Effector memory CD8-positive, alpha-beta T cell (primary cell): ENCODE measurements at regions not wholly inside any gene's neighbourhood (a gene's known extent, or its start where the extent isn't known, plus 50 kb on each side); places are given as distances from the start of the nearest gene placed in this dataset.

Experiments
- ATAC-seq: fragments of 150-1000 bp; cut with Tn5 transposase; replicated peaks from 2 replicates; pipeline ENCODE4 v1.10.0; 2021; ENCODE audit warnings: mild to moderate bottlenecking, moderate library complexity
- DNase-seq, 3 experiments: peaks; one replicate each; pipeline ENCODE4 v3.0.0; 2021
- H3K27ac Mint-ChIP-seq, 2 donors: one replicate each; pipeline ENCODE4 v1.8.0; 2022; ENCODE audit warnings: mild to moderate bottlenecking in 2 of 2, mixed read lengths in 2 of 2, moderate library complexity in 2 of 2
- H3K27me3 Mint-ChIP-seq, 2 donors: one replicate each; pipeline ENCODE4 v1.8.0; 2022; ENCODE audit warnings: mixed read lengths in 2 of 2
- H3K36me3 Mint-ChIP-seq: one replicate; pipeline ENCODE4 v1.8.0; 2022; ENCODE audit warnings: mild to moderate bottlenecking, moderate library complexity, mixed read lengths; ENCODE audit not compliant: insufficient read depth
- H3K4me1 Mint-ChIP-seq, 2 donors: one replicate each; pipeline ENCODE4 v1.8.0; 2022; ENCODE audit warnings: low read depth in 2 of 2, mixed read lengths in 2 of 2
- H3K4me3 Mint-ChIP-seq, 2 donors: one replicate each; pipeline ENCODE4 v1.8.0; 2022; ENCODE audit warnings: mild to moderate bottlenecking in 2 of 2, mixed read lengths in 2 of 2, moderate library complexity in 2 of 2
- H3K9me3 Mint-ChIP-seq, 2 donors: one replicate each; pipeline ENCODE4 v1.8.0; 2022; ENCODE audit warnings: mixed read lengths in 2 of 2

DNA sequence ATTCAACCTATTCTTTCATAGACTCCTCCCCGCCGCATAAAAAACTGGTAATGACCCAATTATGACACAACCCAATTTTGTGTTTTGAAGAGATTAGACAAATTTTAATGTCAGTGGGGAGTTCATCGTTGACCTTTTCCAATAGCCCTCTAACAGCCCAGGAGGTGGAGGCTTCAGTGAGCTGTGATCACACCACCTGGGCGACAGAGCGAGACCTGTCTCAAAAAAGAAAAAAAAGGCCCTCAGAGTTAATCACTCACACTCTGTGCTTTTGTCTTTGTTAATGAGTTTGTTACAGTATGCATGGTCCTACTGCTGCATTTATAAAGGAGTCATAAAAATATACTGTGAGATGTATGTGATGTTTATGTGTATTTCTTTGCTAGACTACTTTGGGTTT lies 510.6 kb downstream of the CPS1 start:
- Mint-ChIP-seq H3K27ac (no peak overlapping the region), H3K27me3 (no peaks in the 10 kb centered on the region), H3K4me3 (no peak overlapping the region), H3K4me1 (no peaks in the 10 kb centered on the region), H3K36me3 (no peaks in the 10 kb centered on the region), H3K9me3 (peaks cover 5 to 7% of the 10 kb centered on the region in 2 donors)
- DNase-seq = no peak
- ATAC-seq = no peak

DNA sequence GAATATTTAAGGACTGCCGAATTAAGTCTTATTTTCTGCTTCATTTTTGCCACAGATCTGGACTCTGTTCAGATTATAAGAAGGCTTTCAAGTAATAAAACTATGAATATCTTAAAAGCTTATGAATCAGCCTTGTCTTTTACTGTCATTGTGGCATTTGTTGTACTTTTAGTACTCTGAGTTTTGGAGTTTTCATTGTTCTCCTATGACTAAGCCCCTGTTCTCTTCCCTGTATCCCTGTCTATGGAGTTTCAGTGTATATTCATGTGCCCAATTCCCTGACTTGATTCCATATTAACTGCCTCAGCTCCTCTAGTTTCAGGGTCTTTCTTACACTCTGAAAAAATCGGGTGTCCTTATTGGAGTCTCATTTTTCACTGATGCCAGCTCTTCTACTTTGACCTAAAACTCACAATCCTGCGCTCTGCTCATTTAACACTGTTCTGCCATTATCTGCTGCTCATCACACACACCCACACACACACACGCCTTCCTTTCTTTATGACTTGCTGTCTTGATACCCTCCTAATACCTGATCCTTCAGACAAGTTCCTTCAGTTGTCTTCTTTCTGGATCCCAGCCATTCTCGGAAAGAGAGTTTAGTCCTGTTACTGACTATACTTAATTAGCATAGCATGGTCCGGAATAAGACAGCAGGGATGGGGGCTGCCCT lies 511.8 kb downstream of the CPS1 start:
- Mint-ChIP-seq H3K36me3 (no peaks in the 10 kb centered on the region), H3K4me1 (no peaks in the 10 kb centered on the region), H3K4me3 (no peak overlapping the region), H3K27me3 (no peaks in the 10 kb centered on the region), H3K9me3 (peaks cover 5 to 7% of the 10 kb centered on the region in 2 donors), H3K27ac (no peak overlapping the region)
- no peak for DNase-seq
- no peak for ATAC-seq

DNA sequence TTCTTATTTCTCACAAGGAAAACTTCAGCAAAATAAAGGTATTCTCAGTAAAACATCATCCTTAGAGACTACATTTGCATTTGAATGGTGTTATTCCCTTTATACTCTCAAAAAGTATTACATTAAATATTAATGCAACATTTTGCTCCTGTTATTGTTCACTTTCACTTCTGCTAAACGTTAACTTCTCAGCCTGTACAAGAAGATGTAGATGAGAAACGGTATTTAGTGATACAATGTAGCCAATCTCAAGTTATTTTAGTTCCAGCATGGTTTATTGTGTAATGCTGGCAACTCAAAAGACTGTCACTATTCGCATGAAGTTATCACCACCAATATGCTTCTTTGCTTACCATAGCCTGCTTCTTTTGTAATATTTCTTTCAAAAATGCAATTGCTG lies 514.1 kb downstream of the CPS1 start:
- H3K27ac Mint-ChIP-seq = no peak overlapping the region
- DNase-seq (no peak), ATAC-seq (no peak)
- no peaks in the 10 kb centered on the region for H3K27me3 Mint-ChIP-seq
- H3K4me3 Mint-ChIP-seq = no peak overlapping the region
- peaks cover 6 to 7% of the 10 kb centered on the region in 2 donors for H3K9me3 Mint-ChIP-seq
- H3K4me1 Mint-ChIP-seq = no peaks in the 10 kb centered on the region
- H3K36me3 Mint-ChIP-seq = no peaks in the 10 kb centered on the region

DNA sequence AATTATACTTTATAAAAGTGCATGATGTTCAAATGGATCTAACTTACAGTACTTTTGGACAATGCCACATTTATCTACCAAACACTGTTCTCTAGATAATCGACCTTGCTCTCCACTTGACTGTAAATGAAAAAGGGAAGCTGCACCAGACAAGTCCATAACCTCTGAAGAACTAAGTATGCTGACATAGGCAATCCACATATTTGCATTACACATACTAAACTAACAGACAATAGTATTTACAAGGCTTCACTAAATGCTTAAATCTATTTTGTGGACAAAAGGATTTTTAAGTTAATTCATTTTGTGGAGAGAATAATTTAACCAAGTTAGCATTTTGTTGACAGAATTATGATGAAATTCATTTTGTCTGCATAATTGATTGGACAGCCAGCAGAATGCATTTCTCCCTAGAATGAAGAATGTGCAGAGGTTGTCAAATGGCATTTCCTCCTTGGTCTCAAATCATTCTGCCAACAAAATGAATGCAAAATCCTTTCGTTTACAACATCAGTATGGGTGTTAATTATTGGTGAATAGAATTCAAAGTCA lies 520.9 kb downstream of the CPS1 start:
- ATAC-seq (no peak), DNase-seq (no peak)
- Mint-ChIP-seq H3K27me3 (no peaks in the 10 kb centered on the region), H3K27ac (no peak overlapping the region), H3K4me1 (no peaks in the 10 kb centered on the region), H3K9me3 (peaks cover 0 to 5% of the 10 kb centered on the region in 2 donors), H3K36me3 (no peaks in the 10 kb centered on the region), H3K4me3 (no peak overlapping the region)

DNA sequence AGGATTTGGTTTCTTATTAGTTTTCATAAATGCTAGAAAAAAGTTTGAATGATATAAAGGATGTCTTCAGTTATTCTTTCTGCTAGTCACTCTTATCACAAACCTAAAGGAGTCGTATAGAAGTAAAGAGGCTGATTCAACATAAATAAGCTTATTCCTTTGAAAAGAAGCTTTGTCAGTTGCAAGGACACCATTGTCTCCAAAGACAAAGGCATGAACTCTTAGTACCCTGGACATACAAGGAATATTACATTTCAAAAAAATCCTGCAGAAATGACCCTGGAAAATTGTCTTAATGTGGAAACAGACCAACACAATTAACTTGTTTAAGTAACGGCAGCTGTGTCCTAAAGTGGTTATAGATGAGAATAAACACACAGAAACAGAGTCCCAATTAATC lies 528.0 kb downstream of the CPS1 start:
- no peak for ATAC-seq
- Mint-ChIP-seq H3K4me1 (no peaks in the 10 kb centered on the region), H3K9me3 (peaks cover 0 to 2% of the 10 kb centered on the region in 2 donors), H3K27me3 (no peaks in the 10 kb centered on the region), H3K4me3 (no peak overlapping the region), H3K27ac (no peak overlapping the region), H3K36me3 (no peaks in the 10 kb centered on the region)
- DNase-seq = no peak

DNA sequence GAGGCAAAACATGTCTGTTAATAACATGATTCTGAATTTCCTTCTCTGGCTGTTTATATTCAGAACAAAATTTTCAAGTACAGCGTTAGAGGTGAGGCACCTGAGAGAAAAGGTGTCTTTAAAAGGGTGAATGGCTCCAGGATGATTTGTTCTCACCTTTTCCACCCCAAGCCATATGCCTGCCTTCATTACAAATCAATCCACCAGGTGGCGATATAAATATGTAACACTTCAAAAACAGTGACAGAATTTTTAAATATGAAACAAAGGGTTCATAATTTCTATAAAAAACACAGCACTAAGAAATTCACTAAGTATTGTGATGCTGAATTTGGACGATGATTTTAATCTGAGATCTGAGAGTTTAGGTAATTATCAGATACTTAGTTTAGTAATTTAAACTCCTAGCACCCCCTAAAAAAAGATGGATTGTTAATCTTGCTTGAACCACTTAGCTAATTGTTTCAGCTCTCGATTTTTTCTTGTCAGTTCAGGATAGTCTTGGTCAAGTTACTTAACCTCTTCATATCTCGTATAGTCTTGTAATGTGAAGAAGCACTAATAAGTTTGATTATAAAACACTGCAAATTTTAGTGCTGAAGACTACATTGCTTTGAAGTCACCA lies 528.8 kb downstream of the CPS1 start:
- no peaks in the 10 kb centered on the region for H3K4me1 Mint-ChIP-seq
- no peak overlapping the region for H3K27ac Mint-ChIP-seq
- no peak for ATAC-seq
- no peak for DNase-seq
- peaks cover 0 to 2% of the 10 kb centered on the region in 2 donors for H3K9me3 Mint-ChIP-seq
- no peaks in the 10 kb centered on the region for H3K36me3 Mint-ChIP-seq
- no peaks in the 10 kb centered on the region for H3K27me3 Mint-ChIP-seq
- H3K4me3 Mint-ChIP-seq = no peak overlapping the region

DNA sequence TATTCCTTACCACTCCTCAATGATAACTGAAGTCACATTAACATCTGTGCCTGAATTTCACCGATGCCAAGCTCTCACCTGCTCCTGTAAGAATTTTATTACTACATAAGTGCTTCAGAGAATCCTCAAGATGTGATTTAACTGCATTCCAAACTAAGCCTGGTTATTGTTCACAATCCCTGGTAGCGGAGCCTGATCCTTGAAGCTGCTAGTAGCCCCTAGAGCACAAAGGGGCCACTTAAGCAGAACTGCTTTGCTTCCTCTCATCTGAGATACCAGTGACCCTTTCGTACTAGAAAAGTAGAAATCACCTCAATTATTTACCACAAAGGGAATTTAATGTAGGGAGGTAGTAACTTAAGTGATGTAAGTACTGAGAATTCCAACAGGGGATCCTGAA lies 529.6 kb downstream of the CPS1 start:
- Mint-ChIP-seq H3K9me3 (peaks cover 0 to 2% of the 10 kb centered on the region in 2 donors), H3K27ac (no peak overlapping the region), H3K36me3 (no peaks in the 10 kb centered on the region), H3K4me1 (no peaks in the 10 kb centered on the region), H3K27me3 (no peaks in the 10 kb centered on the region), H3K4me3 (no peak overlapping the region)
- no peak for ATAC-seq
- DNase-seq = no peak

DNA sequence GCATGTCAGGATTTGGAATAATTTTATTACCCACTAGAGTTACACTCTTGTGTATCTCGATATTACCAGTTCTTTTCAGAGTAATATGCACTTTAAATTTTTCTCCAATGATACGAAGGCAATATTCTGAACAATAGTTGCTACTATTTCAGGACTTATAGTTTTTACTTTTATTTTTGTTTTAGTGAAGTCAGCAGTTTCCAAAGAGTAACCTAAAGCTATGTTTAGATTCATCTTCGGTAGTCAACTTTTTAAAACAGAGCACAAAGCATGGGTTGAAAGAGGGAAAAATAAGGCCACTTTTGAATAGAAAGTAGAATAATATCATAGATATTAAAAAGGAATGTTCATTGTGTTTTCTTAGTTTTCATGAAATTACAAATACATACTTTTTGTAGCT lies 532.7 kb downstream of the CPS1 start:
- H3K27me3 Mint-ChIP-seq = no peaks in the 10 kb centered on the region
- no peak for DNase-seq
- peaks cover 0 to 4% of the 10 kb centered on the region in 2 donors for H3K9me3 Mint-ChIP-seq
- H3K4me1 Mint-ChIP-seq = no peaks in the 10 kb centered on the region
- no peak for ATAC-seq
- H3K27ac Mint-ChIP-seq = no peak overlapping the region
- H3K4me3 Mint-ChIP-seq = no peak overlapping the region
- no peaks in the 10 kb centered on the region for H3K36me3 Mint-ChIP-seq

DNA sequence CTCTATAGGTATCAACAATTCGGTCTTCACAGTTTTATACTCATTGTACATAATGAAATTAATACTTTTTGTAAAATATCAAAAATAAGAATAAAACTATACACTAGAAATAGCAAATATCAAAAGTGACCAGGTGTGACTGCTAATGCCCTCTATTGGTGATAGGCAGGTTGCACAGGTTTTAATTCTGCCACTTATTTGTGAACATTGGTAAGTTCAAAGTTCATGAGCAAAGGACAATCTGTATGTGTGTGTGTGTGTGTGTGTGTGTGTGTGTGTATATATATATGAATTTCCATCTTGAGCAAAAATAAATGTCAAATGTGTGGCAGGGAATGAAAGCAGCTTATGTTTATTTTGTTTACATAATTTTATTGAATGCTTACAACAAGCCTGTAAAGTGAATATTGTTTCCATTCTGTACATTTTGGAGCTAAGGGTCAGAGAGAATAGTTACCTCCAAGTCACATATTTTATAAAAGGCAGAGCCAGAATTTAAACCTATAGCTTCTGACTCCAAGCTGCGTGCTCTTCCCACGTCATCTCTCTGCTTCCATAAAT lies 537.4 kb downstream of the CPS1 start:
- no peak for ATAC-seq
- no peaks in the 10 kb centered on the region for H3K4me1 Mint-ChIP-seq
- peaks cover 0 to 8% of the 10 kb centered on the region in 2 donors for H3K9me3 Mint-ChIP-seq
- H3K27ac Mint-ChIP-seq = no peak overlapping the region
- no peak overlapping the region for H3K4me3 Mint-ChIP-seq
- H3K27me3 Mint-ChIP-seq = no peaks in the 10 kb centered on the region
- no peaks in the 10 kb centered on the region for H3K36me3 Mint-ChIP-seq
- no peak for DNase-seq

DNA sequence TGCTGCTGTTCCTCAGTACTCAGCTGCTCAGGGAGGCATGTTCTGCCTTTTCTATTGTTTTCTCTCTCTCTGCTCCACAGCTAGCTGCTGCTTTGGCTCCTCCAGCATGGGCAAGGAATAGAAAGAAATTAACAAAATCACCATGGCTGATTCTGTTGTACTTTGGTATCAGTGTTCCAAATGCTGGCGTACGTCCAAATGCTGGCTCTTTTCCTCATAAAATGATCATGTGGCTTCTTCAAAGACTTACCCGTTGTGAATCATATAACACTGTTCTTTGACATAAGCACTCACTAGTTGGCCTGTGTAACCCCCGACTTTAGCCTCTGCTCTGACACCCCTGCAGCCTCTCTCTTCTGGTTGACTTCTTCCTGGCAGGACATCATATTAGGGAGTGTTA lies 547.6 kb downstream of the CPS1 start:
- Mint-ChIP-seq H3K4me3 (no peak overlapping the region), H3K4me1 (no peaks in the 10 kb centered on the region), H3K27me3 (no peaks in the 10 kb centered on the region), H3K27ac (no peak overlapping the region), H3K36me3 (no peaks in the 10 kb centered on the region), H3K9me3 (peaks cover 3 to 8% of the 10 kb centered on the region in 2 donors)
- ATAC-seq (no peak), DNase-seq (no peak)

DNA sequence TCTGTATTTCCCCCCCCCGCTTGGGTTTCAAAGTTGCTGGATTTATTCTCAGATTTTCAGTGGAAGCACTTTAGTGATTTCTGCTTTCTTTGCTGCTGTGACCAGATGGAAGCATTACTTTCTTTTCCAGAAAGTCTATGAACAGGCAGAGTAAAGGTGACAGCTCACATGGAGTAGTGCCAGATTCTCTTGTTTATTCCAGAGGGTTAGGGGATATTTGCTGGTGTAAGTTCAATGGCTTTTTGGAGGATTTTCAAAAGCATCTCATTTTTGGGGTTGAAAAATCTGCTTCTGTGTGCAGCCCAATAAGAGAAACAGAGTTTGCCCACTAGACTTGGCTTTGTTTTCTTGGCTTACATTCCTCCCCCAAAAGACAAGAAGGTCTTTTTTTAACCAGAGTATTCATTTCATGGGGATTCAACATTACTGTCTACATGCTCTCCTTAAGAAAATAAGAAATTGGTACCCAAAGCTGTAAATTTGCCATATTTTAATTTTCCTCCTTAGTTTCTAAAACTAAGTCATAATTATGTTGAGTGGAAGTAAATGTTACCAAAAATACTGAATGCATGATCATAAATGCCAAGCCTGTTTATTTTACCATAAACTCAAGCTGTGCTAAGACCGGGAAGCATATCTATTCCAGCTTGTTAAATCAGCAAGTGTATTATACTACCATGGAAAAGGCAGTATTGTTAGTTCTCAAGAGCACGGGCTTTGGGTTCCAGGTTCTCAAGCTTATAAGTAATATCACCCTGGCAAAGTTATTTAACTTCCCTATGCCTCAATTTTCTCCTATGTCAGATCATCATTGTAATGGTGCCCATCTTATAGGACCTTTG lies 557.2 kb downstream of the CPS1 start:
- ATAC-seq (no peak), DNase-seq (no peak)
- Mint-ChIP-seq H3K4me3 (no peak overlapping the region), H3K27me3 (no peaks in the 10 kb centered on the region), H3K36me3 (no peaks in the 10 kb centered on the region), H3K9me3 (no peaks in the 10 kb centered on the region), H3K27ac (no peak overlapping the region), H3K4me1 (no peaks in the 10 kb centered on the region)

DNA sequence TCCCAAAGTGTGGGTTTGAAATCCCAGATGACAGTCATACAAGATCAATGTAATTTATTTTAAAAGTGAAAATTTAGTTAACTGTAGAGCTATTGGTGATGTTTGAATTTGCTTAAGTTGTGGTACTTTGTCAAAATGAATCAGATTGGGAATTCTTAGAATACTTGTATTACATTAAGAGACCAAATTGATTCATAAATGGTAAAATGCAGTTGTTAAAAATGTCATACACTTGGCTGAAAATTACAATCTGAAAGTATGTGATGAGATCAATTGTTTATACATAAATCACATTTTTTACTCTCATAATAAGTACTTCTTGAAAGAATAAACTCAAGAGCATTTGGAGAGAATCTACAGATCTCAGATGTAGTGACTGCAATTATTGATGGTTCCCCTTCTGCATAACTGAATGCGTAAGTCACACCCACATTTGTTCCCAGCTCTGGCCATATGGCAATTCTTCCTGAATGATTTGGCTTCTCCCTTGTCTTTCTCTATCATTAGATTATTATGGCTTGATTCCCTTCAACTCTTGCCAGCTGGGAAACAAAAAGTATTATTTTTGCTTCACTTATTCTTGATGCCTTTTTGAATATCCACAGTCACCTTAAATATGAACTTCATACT lies 558.5 kb downstream of the CPS1 start:
- ATAC-seq (no peak), DNase-seq (no peak)
- Mint-ChIP-seq H3K4me3 (no peak overlapping the region), H3K27me3 (no peaks in the 10 kb centered on the region), H3K4me1 (no peaks in the 10 kb centered on the region), H3K27ac (no peak overlapping the region), H3K36me3 (no peaks in the 10 kb centered on the region), H3K9me3 (peaks cover under 1 to 2% of the 10 kb centered on the region in 2 donors)

DNA sequence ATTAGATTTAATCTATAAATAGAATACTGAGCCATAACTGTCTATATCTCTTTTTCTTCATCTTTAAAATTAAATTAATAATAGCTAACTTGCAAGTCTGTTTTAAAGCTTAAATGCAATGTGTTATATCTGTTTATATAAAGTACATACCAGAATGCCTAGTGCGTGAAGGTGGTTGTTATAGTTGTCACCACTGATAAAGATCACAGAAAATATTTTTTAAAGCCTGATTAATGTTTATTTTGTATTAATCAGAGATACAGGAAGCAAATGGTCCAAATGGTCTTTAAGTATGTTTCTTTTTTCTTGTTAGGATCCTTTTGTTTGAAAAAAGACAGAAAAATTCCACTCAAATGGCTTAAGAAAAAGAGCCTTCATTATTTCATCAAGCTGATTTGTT lies 560.6 kb downstream of the CPS1 start:
- H3K4me1 Mint-ChIP-seq = no peaks in the 10 kb centered on the region
- no peak overlapping the region for H3K27ac Mint-ChIP-seq
- H3K36me3 Mint-ChIP-seq = no peaks in the 10 kb centered on the region
- no peaks in the 10 kb centered on the region for H3K27me3 Mint-ChIP-seq
- no peak for ATAC-seq
- H3K4me3 Mint-ChIP-seq = no peak overlapping the region
- no peak for DNase-seq
- H3K9me3 Mint-ChIP-seq = peaks cover 7 to 14% of the 10 kb centered on the region in 2 donors
